ENCODE measurements at regions not wholly inside any gene's neighbourhood (a gene's known extent, or its start where the extent isn't known, plus 50 kb on each side); places are given as distances from the start of the nearest gene placed in this dataset.

DNA sequence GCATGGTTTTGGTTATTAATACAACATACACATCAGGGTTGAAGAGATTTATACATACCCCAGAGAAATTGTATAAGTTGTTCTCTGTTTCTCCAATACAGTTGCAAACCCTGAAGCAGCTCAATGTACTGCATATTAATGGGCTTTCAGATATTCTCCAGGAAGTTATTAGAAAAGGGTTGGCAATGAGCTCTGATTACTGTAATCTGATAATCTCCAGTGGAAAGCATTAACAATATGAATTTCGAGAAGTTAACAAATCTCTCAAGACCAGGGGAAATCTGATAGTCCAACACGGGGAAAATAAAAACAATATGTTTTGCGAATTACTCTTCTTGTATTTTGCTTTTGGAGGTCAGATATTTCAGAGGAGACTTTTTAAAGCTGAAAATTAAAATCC is 950.1 kb downstream of the TBL1XR1 start:
- Histone ChIP-seq H3K56ac (ENCODE audit: insufficient read length, low read depth, low read length) (no peak overlapping the region), H3K14ac (ENCODE audit: insufficient read depth, low read length) (no peak overlapping the region), H4K20me1 (ENCODE audit: control insufficient read depth, insufficient read depth, insufficient read length) (no peaks in the 10 kb centered on the region), H3K4ac (ENCODE audit: low read depth, low read length) (no peak overlapping the region), H3K23me2 (ENCODE audit: insufficient read length, low read depth, low read length, poor library complexity, severe bottlenecking) (no peaks in the 10 kb centered on the region), H3T11ph (ENCODE audit: low read length) (no peak overlapping the region), H3K27me3 (ENCODE audit: insufficient read depth, low read length) (no peaks in the 10 kb centered on the region), H2BK15ac (ENCODE audit: low read depth, low read length) (no peak overlapping the region), H3K27ac (ENCODE audit: insufficient read length, low read depth, low read length) (no peak overlapping the region), H2AFZ (ENCODE audit: low read length) (no peak overlapping the region), H3K79me1 (ENCODE audit: insufficient read depth, low read depth, low read length, poor library complexity, severe bottlenecking) (no peaks in the 10 kb centered on the region), H3K4me1 (ENCODE audit: insufficient read depth, low read length) (no peaks in the 10 kb centered on the region), H2BK120ac (ENCODE audit: low read depth, low read length, poor library complexity, severe bottlenecking) (no peak overlapping the region), H3K79me2 (ENCODE audit: insufficient read depth, low read length) (no peaks in the 10 kb centered on the region), H4K91ac (ENCODE audit: insufficient read length, low read depth, low read length) (no peak overlapping the region), H4K8ac (replicated peaks; ENCODE audit: insufficient read length, low read depth, low read length) (no peak overlapping the region), H4K5ac (ENCODE audit: insufficient read length, low read depth, low read length) (no peak overlapping the region), H3K23ac (ENCODE audit: insufficient read length, low read depth, low read length) (no peak overlapping the region), H3K4me2 (ENCODE audit: insufficient read depth, insufficient read length, low read length) (no peak overlapping the region), H2BK12ac (ENCODE audit: insufficient read length, low read depth, low read length) (no peak overlapping the region), H3K9ac (ENCODE audit: extremely low read depth, insufficient read length, low read length) (no peak overlapping the region), H3K18ac (ENCODE audit: insufficient read length, low read depth, low read length) (no peak overlapping the region), H3K9me3 (ENCODE audit: control insufficient read depth, low read depth, low read length) (no peaks in the 10 kb centered on the region), H2BK5ac (ENCODE audit: insufficient read length, low read length) (no peak overlapping the region), H2BK20ac (ENCODE audit: low read depth, low read length, poor library complexity, severe bottlenecking) (no peak overlapping the region), H2AK5ac (ENCODE audit: insufficient read length, low read length) (no peak overlapping the region)
- DNase-seq, result no peak
- Mint-ChIP-seq H3K4me3 (no peak overlapping the region), H3K27me3 (ENCODE audit: low read depth) (no peaks in the 10 kb centered on the region), H3K27ac (no peak overlapping the region), H3K4me1 (no peaks in the 10 kb centered on the region), H3K9me3 (no peaks in the 10 kb centered on the region), H3K36me3 (ENCODE audit: insufficient read depth in 1 of 3, low read depth in 3 of 3) (no peaks in the 10 kb centered on the region)
- WGBS (ENCODE audit: extremely low coverage, insufficient read length, low lambda C conversion rate), result no CpG with 5 or more reads among the region's 3 CpGs
- TF ChIP-seq, protein P1, sequence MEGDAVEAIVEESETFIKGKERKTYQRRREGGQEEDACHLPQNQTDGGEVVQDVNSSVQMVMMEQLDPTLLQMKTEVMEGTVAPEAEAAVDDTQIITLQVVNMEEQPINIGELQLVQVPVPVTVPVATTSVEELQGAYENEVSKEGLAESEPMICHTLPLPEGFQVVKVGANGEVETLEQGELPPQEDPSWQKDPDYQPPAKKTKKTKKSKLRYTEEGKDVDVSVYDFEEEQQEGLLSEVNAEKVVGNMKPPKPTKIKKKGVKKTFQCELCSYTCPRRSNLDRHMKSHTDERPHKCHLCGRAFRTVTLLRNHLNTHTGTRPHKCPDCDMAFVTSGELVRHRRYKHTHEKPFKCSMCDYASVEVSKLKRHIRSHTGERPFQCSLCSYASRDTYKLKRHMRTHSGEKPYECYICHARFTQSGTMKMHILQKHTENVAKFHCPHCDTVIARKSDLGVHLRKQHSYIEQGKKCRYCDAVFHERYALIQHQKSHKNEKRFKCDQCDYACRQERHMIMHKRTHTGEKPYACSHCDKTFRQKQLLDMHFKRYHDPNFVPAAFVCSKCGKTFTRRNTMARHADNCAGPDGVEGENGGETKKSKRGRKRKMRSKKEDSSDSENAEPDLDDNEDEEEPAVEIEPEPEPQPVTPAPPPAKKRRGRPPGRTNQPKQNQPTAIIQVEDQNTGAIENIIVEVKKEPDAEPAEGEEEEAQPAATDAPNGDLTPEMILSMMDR (conservative IDR thresholded peaks at IDR 0.05), result no peak

Measured in H9 (cell line).